ENCODE measurements at regions not wholly inside any gene's neighbourhood (a gene's known extent, or its start where the extent isn't known, plus 50 kb on each side); places are given as distances from the start of the nearest gene placed in this dataset.

DNA sequence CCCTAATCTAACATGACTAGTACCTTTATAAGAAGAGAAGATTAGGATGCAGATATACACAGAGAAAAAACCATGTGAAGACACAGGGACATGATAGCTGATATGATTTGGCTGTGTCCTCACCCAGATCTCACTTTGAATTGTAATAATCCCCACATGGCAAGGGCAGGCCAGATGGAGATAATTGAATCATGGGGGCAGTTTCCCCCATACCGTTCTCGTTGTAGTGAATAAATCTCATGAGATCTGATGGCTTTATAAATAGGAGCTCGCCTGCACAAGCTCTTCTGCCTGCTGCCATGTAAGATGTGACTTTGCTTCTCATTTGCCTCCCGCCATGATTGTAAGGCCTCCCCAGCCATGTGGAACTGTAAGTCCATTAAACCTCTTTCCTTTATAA lies 364.3 kb downstream of the FBXW7 start:
- no peak overlapping the region for H2AFZ ChIP-seq
- H3K36me3 ChIP-seq (replicated peaks; ENCODE audit: insufficient read depth, low read depth): no peaks in the 10 kb centered on the region
- H4K20me1 ChIP-seq (ENCODE audit: insufficient read depth, poor library complexity, severe bottlenecking): no peaks in the 10 kb centered on the region
- no peaks in the 10 kb centered on the region for H3K9me3 ChIP-seq (ENCODE audit: low read depth)
- H3K4me2 ChIP-seq: no peak overlapping the region
- TF ChIP-seq EZH2phosphoT487 (IDR thresholded peaks at IDR 0.05; ENCODE audit: low read depth, severe bottlenecking, unreplicated experiment) (no peak), EZH2 (IDR thresholded peaks at IDR 0.05; ENCODE audit: borderline replicate concordance) (no peak)
- TF ChIP-seq, protein P1, sequence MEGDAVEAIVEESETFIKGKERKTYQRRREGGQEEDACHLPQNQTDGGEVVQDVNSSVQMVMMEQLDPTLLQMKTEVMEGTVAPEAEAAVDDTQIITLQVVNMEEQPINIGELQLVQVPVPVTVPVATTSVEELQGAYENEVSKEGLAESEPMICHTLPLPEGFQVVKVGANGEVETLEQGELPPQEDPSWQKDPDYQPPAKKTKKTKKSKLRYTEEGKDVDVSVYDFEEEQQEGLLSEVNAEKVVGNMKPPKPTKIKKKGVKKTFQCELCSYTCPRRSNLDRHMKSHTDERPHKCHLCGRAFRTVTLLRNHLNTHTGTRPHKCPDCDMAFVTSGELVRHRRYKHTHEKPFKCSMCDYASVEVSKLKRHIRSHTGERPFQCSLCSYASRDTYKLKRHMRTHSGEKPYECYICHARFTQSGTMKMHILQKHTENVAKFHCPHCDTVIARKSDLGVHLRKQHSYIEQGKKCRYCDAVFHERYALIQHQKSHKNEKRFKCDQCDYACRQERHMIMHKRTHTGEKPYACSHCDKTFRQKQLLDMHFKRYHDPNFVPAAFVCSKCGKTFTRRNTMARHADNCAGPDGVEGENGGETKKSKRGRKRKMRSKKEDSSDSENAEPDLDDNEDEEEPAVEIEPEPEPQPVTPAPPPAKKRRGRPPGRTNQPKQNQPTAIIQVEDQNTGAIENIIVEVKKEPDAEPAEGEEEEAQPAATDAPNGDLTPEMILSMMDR (IDR thresholded peaks at IDR 0.05; ENCODE audit: poor library complexity): no peak
- no peaks in the 10 kb centered on the region for H3K9me2 ChIP-seq (replicated peaks; ENCODE audit: insufficient read depth)
- H3K27ac ChIP-seq: no peak overlapping the region
- no peak for DNase-seq (ENCODE audit: low spot score)
- 88% methylated on average over 4 of the region's 4 CpGs for WGBS (ENCODE audit: low lambda C conversion rate, missing lambda C conversion rate)
- no peak overlapping the region for H3K4me3 ChIP-seq
- no peaks in the 10 kb centered on the region for H3K27me3 ChIP-seq
- no peaks in the 10 kb centered on the region for H3K79me2 ChIP-seq
- no peaks in the 10 kb centered on the region for H3K4me1 ChIP-seq (ENCODE audit: insufficient read depth)

DNA sequence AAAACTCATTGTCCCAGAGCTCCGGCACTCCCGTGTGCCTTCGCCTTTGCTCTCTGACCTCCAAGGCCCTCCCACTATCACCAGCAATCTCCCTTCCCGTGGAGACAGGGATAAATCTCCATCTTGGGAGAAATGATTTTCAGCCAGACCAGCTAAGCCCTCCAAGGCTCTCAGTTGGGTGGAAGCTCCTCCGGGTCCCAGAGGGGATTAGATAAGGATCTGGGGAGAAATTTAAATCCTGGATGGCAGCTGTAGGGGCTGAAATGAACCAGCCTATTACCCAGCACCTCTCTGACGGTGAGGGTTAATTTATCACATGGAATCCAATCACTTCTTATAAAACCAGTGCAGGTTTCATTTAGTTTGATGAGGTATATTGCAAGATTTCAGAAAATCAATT lies 366.2 kb downstream of the FBXW7 start:
- DNase-seq (ENCODE audit: low spot score): no peak
- no peak overlapping the region for H3K27ac ChIP-seq
- TF ChIP-seq EZH2phosphoT487 (IDR thresholded peaks at IDR 0.05; ENCODE audit: low read depth, severe bottlenecking, unreplicated experiment) (no peak), EZH2 (IDR thresholded peaks at IDR 0.05; ENCODE audit: borderline replicate concordance) (no peak)
- TF ChIP-seq, protein P1 (IDR thresholded peaks at IDR 0.05; ENCODE audit: poor library complexity): no peak
- no peak overlapping the region for H3K4me2 ChIP-seq
- no peaks in the 10 kb centered on the region for H4K20me1 ChIP-seq (ENCODE audit: insufficient read depth, poor library complexity, severe bottlenecking)
- no peaks in the 10 kb centered on the region for H3K79me2 ChIP-seq
- H3K36me3 ChIP-seq (replicated peaks; ENCODE audit: insufficient read depth, low read depth): no peaks in the 10 kb centered on the region
- H2AFZ ChIP-seq: no peak overlapping the region
- H3K9me3 ChIP-seq (ENCODE audit: low read depth): no peaks in the 10 kb centered on the region
- no peaks in the 10 kb centered on the region for H3K27me3 ChIP-seq
- no peaks in the 10 kb centered on the region for H3K4me1 ChIP-seq (ENCODE audit: insufficient read depth)
- H3K4me3 ChIP-seq: no peak overlapping the region
- H3K9me2 ChIP-seq (replicated peaks; ENCODE audit: insufficient read depth): no peaks in the 10 kb centered on the region
- 42% methylated on average over 6 of the region's 6 CpGs for WGBS (ENCODE audit: low lambda C conversion rate, missing lambda C conversion rate)

DNA sequence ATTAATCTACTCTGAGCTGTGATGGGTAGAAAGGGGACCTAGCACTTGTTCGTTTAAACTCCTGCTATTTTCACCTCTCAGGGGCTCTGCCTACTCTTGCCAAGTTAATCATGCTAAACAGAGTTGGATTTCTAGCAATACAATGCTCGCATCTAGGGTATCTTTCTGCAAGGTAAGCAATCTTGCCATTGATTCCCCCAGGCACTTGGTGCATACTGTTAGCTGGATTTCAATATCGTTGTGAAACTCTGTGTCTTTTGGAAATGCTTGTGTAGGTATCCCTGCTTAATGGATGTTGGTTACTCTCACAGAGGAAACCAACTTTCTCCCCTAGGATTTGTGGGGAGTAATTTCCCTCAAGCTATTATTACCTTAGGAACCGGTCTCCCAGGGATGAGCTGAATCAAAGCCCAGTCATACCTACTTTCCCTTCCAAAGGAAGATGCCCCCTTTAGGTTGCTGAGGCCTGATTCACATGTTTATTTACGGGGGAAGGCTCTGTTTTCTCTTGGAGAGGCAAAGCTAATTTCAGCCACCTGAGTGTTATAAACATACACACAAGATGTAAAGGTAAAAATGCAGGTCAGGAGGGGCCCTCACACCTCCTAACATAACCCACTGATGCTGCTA lies 366.8 kb downstream of the FBXW7 start:
- 66% methylated on average over 5 of the region's 5 CpGs for WGBS (ENCODE audit: low lambda C conversion rate, missing lambda C conversion rate)
- no peak overlapping the region for H3K4me3 ChIP-seq
- H3K79me2 ChIP-seq: no peaks in the 10 kb centered on the region
- H3K27me3 ChIP-seq: no peaks in the 10 kb centered on the region
- no peak overlapping the region for H2AFZ ChIP-seq
- no peaks in the 10 kb centered on the region for H3K9me3 ChIP-seq (ENCODE audit: low read depth)
- TF ChIP-seq EZH2 (IDR thresholded peaks at IDR 0.05; ENCODE audit: borderline replicate concordance) (no peak), EZH2phosphoT487 (IDR thresholded peaks at IDR 0.05; ENCODE audit: low read depth, severe bottlenecking, unreplicated experiment) (no peak)
- TF ChIP-seq, protein P1 (IDR thresholded peaks at IDR 0.05; ENCODE audit: poor library complexity): no peak
- no peak overlapping the region for H3K4me2 ChIP-seq
- no peak for DNase-seq (ENCODE audit: low spot score)
- H4K20me1 ChIP-seq (ENCODE audit: insufficient read depth, poor library complexity, severe bottlenecking): no peaks in the 10 kb centered on the region
- H3K36me3 ChIP-seq (replicated peaks; ENCODE audit: insufficient read depth, low read depth): no peaks in the 10 kb centered on the region
- no peak overlapping the region for H3K27ac ChIP-seq
- no peaks in the 10 kb centered on the region for H3K9me2 ChIP-seq (replicated peaks; ENCODE audit: insufficient read depth)
- no peaks in the 10 kb centered on the region for H3K4me1 ChIP-seq (ENCODE audit: insufficient read depth)

All from hepatocyte (in vitro differentiated cells).